HepG2 (cell line): ENCODE measurements at regions not wholly inside any gene's neighbourhood (a gene's known extent, or its start where the extent isn't known, plus 50 kb on each side); places are given as distances from the start of the nearest gene placed in this dataset.

Source experiments
- ATAC-seq: fragments of 200-7000 bp; cut with Tn5 transposase; 3 replicates; pipeline ENCODE4 v1.9.1; 2020; ENCODE audit warnings: mild to moderate bottlenecking, moderate library complexity
- BruUV-seq: library from RNA; stranded (reverse); fragments of 400-500 nt; replicated peaks from 2 replicates; lab custom pipeline; 2021; lab: Mats Ljungman, UMichigan
- CTCF ChIA-PET: fragments of 300-600 bp; formaldehyde crosslinking; extraction: SDS; loops from one replicate; lab custom pipeline; 2021; ENCODE audit warnings: low total read pairs, inconsistent platforms, low intra/inter-chr PET ratio; lab: Yijun Ruan, JAX
- POLR2A ChIA-PET: fragments of 350-600 bp; sonication (Branson Sonifier 250); formaldehyde crosslinking; loops from one replicate; lab custom pipeline; 2020; ENCODE audit warnings: antibody characterized with exemption, inconsistent platforms; lab: Yijun Ruan, JAX
- DNase-seq: peaks from one replicate; pipeline ENCODE4 v3.0.0-alpha.2; 2015; ENCODE audit warnings: low spot score
- FAIRE-seq: peaks from 3 replicates; lab custom pipeline; 2011; peaks lifted over from hg19 to GRCh38; lab: Jason Lieb, UNC
- H2AFZ ChIP-seq: one replicate; pipeline ENCODE4 v1.6.1; 2011; ENCODE audit warnings: low read length, inconsistent platforms
- H3K27ac ChIP-seq: fragments of 300-600 bp; 3 replicates; pipeline ENCODE4 v1.8.0; 2011; ENCODE audit warnings: mixed run types, mild to moderate bottlenecking, mixed read lengths, low read length, inconsistent platforms; ENCODE audit not compliant: insufficient read depth; ENCODE audit errors: extremely low read length
- H3K27me3 ChIP-seq, 2 experiments: fragments of 200-600 bp in 1 of 2; 2 replicates in 1 of 2; 3 replicates in 1 of 2; pipeline versions ENCODE4 v1.6.0 to v1.8.0; 2011; ENCODE audit warnings: low read length in 2 of 2, mild to moderate bottlenecking in 2 of 2, moderate library complexity in 2 of 2, inconsistent platforms in 1 of 2; ENCODE audit not compliant: insufficient read depth in 2 of 2, control insufficient read depth in 1 of 2
- H3K36me3 ChIP-seq, 2 experiments: fragments of 200-600 bp in 1 of 2; replicated peaks in 1 of 2; 2 replicates in 1 of 2; 3 replicates in 1 of 2; pipeline versions ENCODE4 v1.5.1 to v1.8.0; 2011; ENCODE audit warnings: low read length in 2 of 2, inconsistent platforms in 1 of 2; ENCODE audit not compliant: insufficient read depth in 2 of 2, control insufficient read depth in 1 of 2
- H3K4me1 ChIP-seq: 2 replicates; pipeline ENCODE4 v1.5.1; 2012; ENCODE audit warnings: low read length, inconsistent platforms; ENCODE audit not compliant: insufficient read depth
- H3K4me2 ChIP-seq: 2 replicates; pipeline ENCODE4 v1.6.0; 2011; ENCODE audit warnings: low read depth, low read length, inconsistent platforms
- H3K4me3 ChIP-seq, 3 experiments: fragments of 200-600 bp in 1 of 3; sonication (generic), shearing (Covaris generic) in 1 of 3; replicated peaks in 1 of 3; 2 replicates each; pipeline ENCODE4 v1.5.1; 2011 to 2016; ENCODE audit warnings: low read length in 3 of 3, inconsistent platforms in 2 of 3, low read depth in 2 of 3, mild to moderate bottlenecking in 2 of 3, control low read depth in 1 of 3, mixed read lengths in 1 of 3; ENCODE audit not compliant: insufficient read depth in 1 of 3
- H3K79me2 ChIP-seq: one replicate; pipeline ENCODE4 v1.6.1; 2011; ENCODE audit warnings: low read length, inconsistent platforms; ENCODE audit not compliant: insufficient read depth
- H3K9ac ChIP-seq: 2 replicates; pipeline ENCODE4 v1.6.0; 2011; ENCODE audit warnings: mild to moderate bottlenecking, low read depth, low read length, inconsistent platforms; ENCODE audit not compliant: insufficient read depth
- H3K9me3 ChIP-seq: 2 replicates; pipeline ENCODE4 v1.5.1; 2012; ENCODE audit warnings: mild to moderate bottlenecking, low read length
- H4K20me1 ChIP-seq: 2 replicates; pipeline ENCODE4 v1.6.0; 2011; ENCODE audit warnings: inconsistent platforms, mild to moderate bottlenecking, low read length, moderate library complexity; ENCODE audit not compliant: insufficient read depth
- ATF7-NPFF ChIP-seq: sonication (generic); formaldehyde crosslinking; IDR thresholded peaks from 2 replicates; pipeline ENCODE4 v1.8.1; 2023; ENCODE audit warnings: mild to moderate bottlenecking, low read depth, missing genetic modification reagents, moderate library complexity
- MZF1 ChIP-seq: sonication (generic); formaldehyde crosslinking; IDR thresholded peaks from 2 replicates; pipeline ENCODE4 v1.8.1; 2023; ENCODE audit warnings: mild to moderate bottlenecking, missing genetic modification reagents, borderline replicate concordance
- ZFP1 ChIP-seq: IDR thresholded peaks from 2 replicates; pipeline ENCODE4 v1.6.1; 2016
- ZNF501 ChIP-seq: sonication (generic); formaldehyde crosslinking; IDR thresholded peaks from 2 replicates; pipeline ENCODE4 v1.5.1; 2020; ENCODE audit warnings: mild to moderate bottlenecking, moderate library complexity, missing genetic modification reagents
- ZSCAN20 ChIP-seq: sonication (generic); formaldehyde crosslinking; IDR thresholded peaks from 2 replicates; pipeline ENCODE4 v1.4.0; 2020; ENCODE audit warnings: missing genetic modification reagents, mild to moderate bottlenecking, borderline replicate concordance
- whole genome bisulfite sequencing: methylation state at CpG from one replicate; pipeline ENCODE4 v1.1.6; 2017; ENCODE audit warnings: low lambda C conversion rate; 5-methylcytosine and 5-hydroxymethylcytosine counted together
- in situ Hi-C: cut with HindIII; loops from 2 replicates; pipeline ENCODE4 v1.10.0; 2017; ENCODE audit warnings: low pct_unique_long_range_greater_than_20kb; ENCODE audit not compliant: extremely low pct_ligation_motif_present
- intact Hi-C: fragments of 100-400 bp; cut with micrococcal nuclease; formaldehyde crosslinking; loops from one replicate; pipeline ENCODE4 v1.10.0; 2022; ENCODE audit not compliant: unreplicated experiment
- TF ChIP-seq, protein P1 (sequence below): IDR thresholded peaks from 2 replicates; pipeline ENCODE4 v1.6.1; 2016; ENCODE audit warnings: low read depth, missing genetic modification reagents, missing compliant biosample characterization
- TF ChIP-seq, protein P2 (sequence below): IDR thresholded peaks from 2 replicates; pipeline ENCODE4 v1.6.1; 2016

DNA sequence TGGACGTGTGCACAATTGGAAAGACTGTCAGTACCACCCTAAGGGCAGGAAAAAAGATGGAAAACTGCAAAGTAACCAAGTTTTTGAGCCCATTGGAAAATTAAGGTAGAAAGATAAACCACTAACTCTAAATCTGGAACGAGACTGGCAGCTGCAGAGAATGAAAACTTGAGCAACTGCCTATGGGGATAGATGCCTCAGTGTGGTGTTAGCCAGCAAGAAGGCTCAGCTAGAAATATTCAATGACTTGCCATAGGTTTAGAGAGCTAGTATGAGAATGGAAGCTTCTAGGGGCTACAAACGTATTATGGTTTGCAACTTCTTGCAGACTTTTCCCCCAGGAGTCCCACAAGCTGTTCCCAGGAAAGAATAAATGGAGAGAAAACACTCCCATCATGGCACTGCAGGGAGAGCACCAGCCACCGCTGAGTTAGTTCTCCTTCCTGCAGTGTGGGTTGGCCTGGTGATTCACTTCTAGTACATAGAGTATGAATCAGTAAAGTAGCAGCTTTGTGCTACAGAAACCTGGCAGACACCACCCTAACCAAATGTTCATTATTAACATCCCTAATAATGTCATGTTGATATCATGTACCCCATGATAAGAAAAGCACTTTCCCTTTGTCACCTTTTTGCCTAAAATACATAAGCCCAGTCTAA lies 372.4 kb upstream of the VWC2 start (continued):
- TF ChIP-seq ATF7-NPFF (CRISPR knock-in tag), result no peak
- no peak for TF ChIP-seq ZSCAN20 (CRISPR knock-in tag)

DNA sequence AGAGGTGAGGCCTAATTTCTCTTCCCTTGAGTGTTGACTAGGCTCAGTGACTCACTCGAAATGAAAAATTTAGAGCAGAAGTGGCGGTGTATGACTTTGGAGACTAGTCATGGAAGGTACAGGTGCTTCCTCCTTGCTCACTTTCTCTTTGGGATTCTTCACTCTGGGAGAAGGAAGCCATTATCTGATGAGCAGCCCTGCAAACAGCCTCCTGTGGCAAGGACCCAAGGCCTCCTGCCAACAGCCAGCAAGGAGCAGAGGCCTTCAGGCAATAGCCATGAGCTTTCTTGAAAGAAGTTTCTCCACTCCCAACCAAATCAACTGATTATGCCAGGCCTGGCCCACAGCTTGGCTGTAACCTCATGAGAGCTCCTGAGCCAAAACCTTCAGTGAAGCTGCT lies 369.6 kb upstream of the VWC2 start:
- H3K79me2 ChIP-seq, result no peaks in the 10 kb centered on the region
- in situ Hi-C loops, result no loop called here
- TF ChIP-seq ZNF501 (CRISPR knock-in tag), result no peak
- TF ChIP-seq, all 625 proteins: peak for 0
- Histone ChIP-seq H3K4me1 (no peaks in the 10 kb centered on the region), H3K4me3 (no peak overlapping the region), H3K9ac (no peak overlapping the region), H3K27ac (no peak overlapping the region), H4K20me1 (no peaks in the 10 kb centered on the region), H3K9me3 (no peaks in the 10 kb centered on the region; the same call in none of the 2 replicates), H2AFZ (no peak overlapping the region), H3K4me2 (no peak overlapping the region), H3K27me3 (no peaks in the 10 kb centered on the region; a peak in 1 of 5 replicates), H3K36me3 (no peaks in the 10 kb centered on the region)
- no TSS peak for BruUV-seq
- CTCF ChIA-PET, result no interaction called here
- ATAC-seq (no peak), DNase-seq (no peak), FAIRE-seq (no peak)
- POLR2A ChIA-PET, result no interaction called here
- intact Hi-C loops, result no loop called here
- 0% methylated on average over 2 of the region's 2 CpGs for WGBS

DNA sequence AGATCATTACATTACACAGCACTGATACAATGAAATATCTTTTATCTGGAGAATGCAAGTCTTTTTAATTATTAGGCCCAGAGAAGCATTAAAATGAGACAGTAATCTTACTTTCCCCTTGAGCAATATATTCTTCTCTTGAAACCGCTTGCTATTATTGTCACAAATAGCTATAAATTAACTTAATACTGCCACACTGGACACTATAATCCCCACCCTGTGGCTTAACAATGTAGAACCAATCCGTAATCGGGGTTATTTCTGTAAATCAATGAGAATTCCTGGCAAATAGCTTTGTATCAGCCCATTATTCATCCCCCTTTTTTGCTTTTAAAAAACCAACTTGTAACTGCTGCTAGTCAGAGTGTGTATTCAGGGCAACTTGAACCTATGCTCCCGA lies 366.2 kb upstream of the VWC2 start:
- no peaks in the 10 kb centered on the region for H3K27me3 ChIP-seq
- DNase-seq (no peak), FAIRE-seq (no peak), ATAC-seq (no peak)
- no peaks in the 10 kb centered on the region for H4K20me1 ChIP-seq
- 11% methylated on average over 4 of the region's 4 CpGs for WGBS
- no peak overlapping the region for H3K27ac ChIP-seq
- no peaks in the 10 kb centered on the region for H3K4me1 ChIP-seq
- no peaks in the 10 kb centered on the region; the same call in 1 of the 2 replicates for H3K9me3 ChIP-seq
- no peak overlapping the region for H2AFZ ChIP-seq
- BruUV-seq, result no TSS peak
- no peaks in the 10 kb centered on the region for H3K79me2 ChIP-seq
- H3K9ac ChIP-seq, result no peak overlapping the region
- in situ Hi-C loops, result no loop called here
- ChIA-PET POLR2A (no interaction called here), CTCF (no interaction called here)
- H3K4me3 ChIP-seq, result no peak overlapping the region
- H3K4me2 ChIP-seq, result no peak overlapping the region
- intact Hi-C loops, result no loop called here
- TF ChIP-seq, protein P1, sequence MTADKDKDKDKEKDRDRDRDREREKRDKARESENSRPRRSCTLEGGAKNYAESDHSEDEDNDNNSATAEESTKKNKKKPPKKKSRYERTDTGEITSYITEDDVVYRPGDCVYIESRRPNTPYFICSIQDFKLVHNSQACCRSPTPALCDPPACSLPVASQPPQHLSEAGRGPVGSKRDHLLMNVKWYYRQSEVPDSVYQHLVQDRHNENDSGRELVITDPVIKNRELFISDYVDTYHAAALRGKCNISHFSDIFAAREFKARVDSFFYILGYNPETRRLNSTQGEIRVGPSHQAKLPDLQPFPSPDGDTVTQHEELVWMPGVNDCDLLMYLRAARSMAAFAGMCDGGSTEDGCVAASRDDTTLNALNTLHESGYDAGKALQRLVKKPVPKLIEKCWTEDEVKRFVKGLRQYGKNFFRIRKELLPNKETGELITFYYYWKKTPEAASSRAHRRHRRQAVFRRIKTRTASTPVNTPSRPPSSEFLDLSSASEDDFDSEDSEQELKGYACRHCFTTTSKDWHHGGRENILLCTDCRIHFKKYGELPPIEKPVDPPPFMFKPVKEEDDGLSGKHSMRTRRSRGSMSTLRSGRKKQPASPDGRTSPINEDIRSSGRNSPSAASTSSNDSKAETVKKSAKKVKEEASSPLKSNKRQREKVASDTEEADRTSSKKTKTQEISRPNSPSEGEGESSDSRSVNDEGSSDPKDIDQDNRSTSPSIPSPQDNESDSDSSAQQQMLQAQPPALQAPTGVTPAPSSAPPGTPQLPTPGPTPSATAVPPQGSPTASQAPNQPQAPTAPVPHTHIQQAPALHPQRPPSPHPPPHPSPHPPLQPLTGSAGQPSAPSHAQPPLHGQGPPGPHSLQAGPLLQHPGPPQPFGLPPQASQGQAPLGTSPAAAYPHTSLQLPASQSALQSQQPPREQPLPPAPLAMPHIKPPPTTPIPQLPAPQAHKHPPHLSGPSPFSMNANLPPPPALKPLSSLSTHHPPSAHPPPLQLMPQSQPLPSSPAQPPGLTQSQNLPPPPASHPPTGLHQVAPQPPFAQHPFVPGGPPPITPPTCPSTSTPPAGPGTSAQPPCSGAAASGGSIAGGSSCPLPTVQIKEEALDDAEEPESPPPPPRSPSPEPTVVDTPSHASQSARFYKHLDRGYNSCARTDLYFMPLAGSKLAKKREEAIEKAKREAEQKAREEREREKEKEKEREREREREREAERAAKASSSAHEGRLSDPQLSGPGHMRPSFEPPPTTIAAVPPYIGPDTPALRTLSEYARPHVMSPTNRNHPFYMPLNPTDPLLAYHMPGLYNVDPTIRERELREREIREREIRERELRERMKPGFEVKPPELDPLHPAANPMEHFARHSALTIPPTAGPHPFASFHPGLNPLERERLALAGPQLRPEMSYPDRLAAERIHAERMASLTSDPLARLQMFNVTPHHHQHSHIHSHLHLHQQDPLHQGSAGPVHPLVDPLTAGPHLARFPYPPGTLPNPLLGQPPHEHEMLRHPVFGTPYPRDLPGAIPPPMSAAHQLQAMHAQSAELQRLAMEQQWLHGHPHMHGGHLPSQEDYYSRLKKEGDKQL (CRISPR knock-in tag), result no peak
- TF ChIP-seq, protein P2, sequence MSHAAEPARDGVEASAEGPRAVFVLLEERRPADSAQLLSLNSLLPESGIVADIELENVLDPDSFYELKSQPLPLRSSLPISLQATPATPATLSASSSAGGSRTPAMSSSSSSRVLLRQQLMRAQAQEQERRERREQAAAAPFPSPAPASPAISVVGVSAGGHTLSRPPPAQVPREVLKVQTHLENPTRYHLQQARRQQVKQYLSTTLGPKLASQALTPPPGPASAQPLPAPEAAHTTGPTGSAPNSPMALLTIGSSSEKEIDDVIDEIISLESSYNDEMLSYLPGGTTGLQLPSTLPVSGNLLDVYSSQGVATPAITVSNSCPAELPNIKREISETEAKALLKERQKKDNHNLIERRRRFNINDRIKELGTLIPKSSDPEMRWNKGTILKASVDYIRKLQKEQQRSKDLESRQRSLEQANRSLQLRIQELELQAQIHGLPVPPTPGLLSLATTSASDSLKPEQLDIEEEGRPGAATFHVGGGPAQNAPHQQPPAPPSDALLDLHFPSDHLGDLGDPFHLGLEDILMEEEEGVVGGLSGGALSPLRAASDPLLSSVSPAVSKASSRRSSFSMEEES (CRISPR knock-in tag), result no peak
- no peak for TF ChIP-seq MZF1 (CRISPR knock-in tag)
- TF ChIP-seq ZFP1 (CRISPR knock-in tag), result no peak
- H3K36me3 ChIP-seq, result no peaks in the 10 kb centered on the region
